H1 (cell line): ENCODE measurements at regions not wholly inside any gene's neighbourhood (a gene's known extent, or its start where the extent isn't known, plus 50 kb on each side); places are given as distances from the start of the nearest gene placed in this dataset.

Source experiments
- CTCF ChIA-PET: fragments of 300-600 bp; sonication (Branson Sonifier 250); formaldehyde crosslinking; loops from one replicate; lab custom pipeline; 2021; ENCODE audit not compliant: partially characterized antibody; lab: Charles Lee
- POLR2A ChIA-PET: fragments of 300-600 bp; sonication (Branson Sonifier 250); formaldehyde crosslinking; loops from one replicate; lab custom pipeline; 2021; ENCODE audit warnings: inconsistent platforms; ENCODE audit not compliant: partially characterized antibody; lab: Charles Lee
- DNase-seq, 2 experiments: peaks; one replicate each; pipeline versions ENCODE4 v3.0.0 to v3.0.0-alpha.2; 2010 to 2022; ENCODE audit warnings: low spot score in 2 of 2, low read depth in 1 of 2, mixed read lengths in 1 of 2
- FAIRE-seq: peaks from 2 replicates; lab custom pipeline; 2011; peaks lifted over from hg19 to GRCh38; lab: Jason Lieb, UNC
- H2AFZ ChIP-seq: 2 replicates; pipeline ENCODE4 v1.8.1; 2012; ENCODE audit warnings: low read length, inconsistent platforms
- H2AK5ac ChIP-seq: 2 replicates; pipeline ENCODE4 v1.6.1; 2013; ENCODE audit warnings: low read depth, low read length
- H2BK120ac ChIP-seq: replicated peaks from 2 replicates; pipeline ENCODE3; 2013; ENCODE audit warnings: low read depth, low read length, inconsistent platforms
- H2BK12ac ChIP-seq: 2 replicates; pipeline ENCODE4 v1.6.1; 2013; ENCODE audit warnings: low read depth, low read length
- H2BK15ac ChIP-seq: 2 replicates; pipeline ENCODE4 v1.6.1; 2013; ENCODE audit warnings: low read length
- H2BK20ac ChIP-seq: 2 replicates; pipeline ENCODE4 v1.6.1; 2013; ENCODE audit warnings: low read length
- H2BK5ac ChIP-seq: 2 replicates; pipeline ENCODE4 v1.6.1; 2013; ENCODE audit warnings: low read depth, low read length
- H3K14ac ChIP-seq: 2 replicates; pipeline ENCODE4 v1.6.1; 2013; ENCODE audit warnings: inconsistent platforms; ENCODE audit not compliant: insufficient read length
- H3K18ac ChIP-seq: 2 replicates; pipeline ENCODE4 v1.6.1; 2013; ENCODE audit warnings: low read length; ENCODE audit errors: extremely low read depth
- H3K23ac ChIP-seq: 2 replicates; pipeline ENCODE4 v1.6.1; 2013; ENCODE audit warnings: inconsistent platforms; ENCODE audit not compliant: insufficient read length
- H3K23me2 ChIP-seq: 2 replicates; pipeline ENCODE4 v1.6.1; 2013; ENCODE audit warnings: low read depth, low read length
- H3K27ac ChIP-seq: 2 replicates; pipeline ENCODE4 v1.6.1; 2011; ENCODE audit warnings: low read depth, low read length, inconsistent platforms
- H3K27me3 ChIP-seq, 4 experiments: replicated peaks in 1 of 4; 1 replicate in 1 of 4; 2 replicates in 3 of 4; pipeline versions ENCODE4 v1.6.1 to v1.8.1; 2011 to 2013; ENCODE audit warnings: low read length in 3 of 4, mild to moderate bottlenecking in 3 of 4, inconsistent platforms in 2 of 4, mixed read lengths in 2 of 4, moderate library complexity in 1 of 4; ENCODE audit not compliant: control insufficient read depth in 3 of 4, insufficient read depth in 3 of 4; ENCODE audit errors: extremely low read depth in 1 of 4
- H3K36me3 ChIP-seq, 4 experiments: 2 replicates each; pipeline versions ENCODE4 v1.6.1 to v1.8.1; 2011 to 2013; ENCODE audit warnings: mild to moderate bottlenecking in 4 of 4, low read length in 3 of 4, moderate library complexity in 2 of 4, control low read depth in 1 of 4, inconsistent platforms in 1 of 4; ENCODE audit not compliant: insufficient read depth in 4 of 4, control insufficient read depth in 2 of 4
- H3K4ac ChIP-seq: replicated peaks from 2 replicates; pipeline ENCODE3; 2013; ENCODE audit warnings: low read length, low read depth, mixed read lengths, inconsistent platforms; ENCODE audit not compliant: insufficient read length
- H3K4me1 ChIP-seq, 4 experiments: replicated peaks in 1 of 4; 1 replicate in 1 of 4; 2 replicates in 3 of 4; pipeline versions ENCODE4 v1.6.1 to v1.8.1; 2011 to 2013; ENCODE audit warnings: low read length in 3 of 4, inconsistent platforms in 2 of 4, mixed read lengths in 1 of 4; ENCODE audit not compliant: insufficient read depth in 4 of 4, control insufficient read depth in 3 of 4
- H3K4me2 ChIP-seq, 2 experiments: 2 replicates each; pipeline versions ENCODE4 v1.6.1 to v1.8.1; 2011 to 2013; ENCODE audit warnings: low read depth in 2 of 2, low read length in 2 of 2, control low read depth in 1 of 2, inconsistent platforms in 1 of 2, mild to moderate bottlenecking in 1 of 2; ENCODE audit not compliant: insufficient read depth in 1 of 2
- H3K4me3 ChIP-seq, 4 experiments: fragments of 200-600, 300-600 bp in 1 of 4; sonication (generic), shearing (Covaris generic), sonication (Bioruptor Twin) in 1 of 4; 2 replicates each; pipeline versions ENCODE4 v1.5.1 to v1.8.1; 2011 to 2016; ENCODE audit warnings: low read length in 4 of 4, low read depth in 3 of 4, control low read depth in 2 of 4, inconsistent platforms in 2 of 4, mild to moderate bottlenecking in 2 of 4, mixed read lengths in 1 of 4, moderate library complexity in 1 of 4; ENCODE audit not compliant: insufficient read depth in 2 of 4; ENCODE audit errors: extremely low read depth in 1 of 4
- H3K56ac ChIP-seq: replicated peaks from 2 replicates; pipeline ENCODE3; 2013; ENCODE audit warnings: low read depth, mild to moderate bottlenecking, mixed read lengths, low read length, inconsistent platforms; ENCODE audit not compliant: insufficient read length
- H3K79me1 ChIP-seq: 2 replicates; pipeline ENCODE4 v1.6.1; 2013; ENCODE audit warnings: low read depth, low read length, control low read depth
- H3K79me2 ChIP-seq, 2 experiments: 2 replicates each; pipeline versions ENCODE4 v1.6.1 to v1.8.1; 2012 to 2013; ENCODE audit warnings: low read length in 2 of 2, mild to moderate bottlenecking in 2 of 2, inconsistent platforms in 1 of 2; ENCODE audit not compliant: insufficient read depth in 2 of 2, control insufficient read depth in 1 of 2
- H3K9ac ChIP-seq, 4 experiments: replicated peaks in 1 of 4; 1 replicate in 1 of 4; 2 replicates in 3 of 4; pipeline versions ENCODE4 v1.6.1 to v1.8.1; 2011 to 2013; ENCODE audit warnings: low read depth in 3 of 4, low read length in 3 of 4, control low read depth in 2 of 4, mild to moderate bottlenecking in 2 of 4, moderate library complexity in 2 of 4, inconsistent platforms in 1 of 4; ENCODE audit errors: extremely low read depth in 1 of 4
- H3K9me3 ChIP-seq, 2 experiments: 2 replicates each; pipeline versions ENCODE4 v1.6.1 to v1.8.1; 2012 to 2013; ENCODE audit warnings: mild to moderate bottlenecking in 2 of 2, moderate library complexity in 2 of 2, control low read depth in 1 of 2, inconsistent platforms in 1 of 2, low read depth in 1 of 2, low read length in 1 of 2, mixed read lengths in 1 of 2; ENCODE audit not compliant: insufficient read depth in 2 of 2
- H4K20me1 ChIP-seq, 2 experiments: replicated peaks in 1 of 2; 2 replicates each; pipeline versions ENCODE3 to v1.8.1; 2011 to 2013; ENCODE audit warnings: inconsistent platforms in 2 of 2, low read length in 2 of 2, mild to moderate bottlenecking in 1 of 2; ENCODE audit not compliant: insufficient read depth in 2 of 2, control insufficient read depth in 1 of 2
- H4K5ac ChIP-seq: 2 replicates; pipeline ENCODE4 v1.6.1; 2013; ENCODE audit warnings: low read length, low read depth, mixed read lengths, inconsistent platforms; ENCODE audit not compliant: insufficient read length
- H4K8ac ChIP-seq: 2 replicates; pipeline ENCODE4 v1.8.0; 2013; ENCODE audit warnings: mild to moderate bottlenecking, moderate library complexity, low read length, inconsistent platforms; ENCODE audit not compliant: insufficient read depth; ENCODE audit errors: extremely low read depth
- H4K91ac ChIP-seq: replicated peaks from 2 replicates; pipeline ENCODE3; 2013; ENCODE audit warnings: low read length, mixed read lengths, inconsistent platforms; ENCODE audit not compliant: insufficient read length
- RAD21 ChIP-seq, 2 experiments: IDR thresholded peaks in 1 of 2; conservative IDR thresholded peaks in 1 of 2; 2 replicates each; pipeline ENCODE4 v1.6.1; 2011; ENCODE audit warnings: low read depth in 2 of 2, low read length in 2 of 2, improper control_type of control experiment in 1 of 2, inconsistent platforms in 1 of 2, mild to moderate bottlenecking in 1 of 2, moderate library complexity in 1 of 2
- TF ChIP-seq, protein P1 (sequence below): IDR thresholded peaks from 2 replicates; pipeline ENCODE4 v1.6.1; 2012; ENCODE audit warnings: low read length, inconsistent platforms
- TF ChIP-seq, protein P2 (sequence below), 3 experiments: IDR thresholded peaks; 1 replicate in 2 of 3; 2 replicates in 1 of 3; pipeline versions ENCODE4 v1.5.1 to v1.6.1; 2011; ENCODE audit warnings: low read length in 3 of 3, mild to moderate bottlenecking in 3 of 3, inconsistent platforms in 2 of 3, low read depth in 1 of 3, moderate library complexity in 1 of 3; ENCODE audit not compliant: insufficient read depth in 1 of 3; ENCODE audit errors: control extremely low read depth in 1 of 3

DNA sequence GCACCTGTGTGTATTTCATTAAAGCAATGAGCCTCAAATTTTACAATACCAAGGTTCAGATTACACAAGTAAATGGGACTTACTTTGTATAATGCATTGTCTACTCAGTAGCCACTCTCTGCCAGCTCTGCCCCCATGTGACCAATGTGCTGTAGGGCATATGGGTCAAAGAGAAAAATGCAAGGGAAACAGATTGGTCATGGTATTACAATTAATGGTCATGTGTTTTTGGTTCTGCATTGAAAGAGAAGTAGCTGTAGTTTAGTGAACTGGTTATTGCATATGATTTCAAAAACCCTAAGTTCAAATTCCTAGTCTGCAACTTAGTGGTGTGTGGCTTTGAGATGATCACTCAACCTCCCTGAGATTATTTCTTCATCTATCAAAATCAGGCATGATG is 545.4 kb downstream of the SUCLA2 start:
- Histone ChIP-seq H3K4me1 (peaks cover 0 to 4% (median 2%) of the 10 kb centered on the region in 4 experiments; a peak in 5 of 7 replicates), H2BK20ac (no peak overlapping the region), H2BK5ac (no peak overlapping the region), H3K23me2 (no peaks in the 10 kb centered on the region), H4K91ac (no peak overlapping the region), H3K4me3 (no peak overlapping the region), H3K9ac (no peak overlapping the region), H3K18ac (no peak overlapping the region), H3K14ac (no peak overlapping the region), H2AK5ac (no peak overlapping the region), H3K4me2 (no peak overlapping the region), H4K20me1 (no peaks in the 10 kb centered on the region), H4K5ac (no peak overlapping the region), H3K79me1 (no peaks in the 10 kb centered on the region), H3K4ac (no peak overlapping the region), H3K9me3 (no peaks in the 10 kb centered on the region), H4K8ac (no peak overlapping the region), H3K27ac (no peak overlapping the region), H2BK12ac (no peak overlapping the region), H2BK15ac (no peak overlapping the region), H3K23ac (no peak overlapping the region), H3K36me3 (no peaks in the 10 kb centered on the region), H2AFZ (no peak overlapping the region), H2BK120ac (no peak overlapping the region), H3K27me3 (no peaks in the 10 kb centered on the region), H3K56ac (no peak overlapping the region), H3K79me2 (no peaks in the 10 kb centered on the region)
- FAIRE-seq: no peak
- POLR2A ChIA-PET: no interaction called here
- CTCF ChIA-PET: interaction anchor here (0.8 to 1.6 kb wide), 7 partner anchors 8 to 584 kb away, joined by 3 to 4 read pairs (median 3); no protein-coding TSS in a partner anchor
- no peak for DNase-seq
- TF ChIP-seq RAD21 (IDR thresholded peaks at IDR 0.05 in 1 of 2, conservative IDR thresholded peaks at IDR 0.05 in 1 of 2; ENCODE audit: low read depth in 2 of 2, low read length in 2 of 2): peak; percentile 35 to 48; a peak in 3 of 4 replicates
- TF ChIP-seq, protein P1, sequence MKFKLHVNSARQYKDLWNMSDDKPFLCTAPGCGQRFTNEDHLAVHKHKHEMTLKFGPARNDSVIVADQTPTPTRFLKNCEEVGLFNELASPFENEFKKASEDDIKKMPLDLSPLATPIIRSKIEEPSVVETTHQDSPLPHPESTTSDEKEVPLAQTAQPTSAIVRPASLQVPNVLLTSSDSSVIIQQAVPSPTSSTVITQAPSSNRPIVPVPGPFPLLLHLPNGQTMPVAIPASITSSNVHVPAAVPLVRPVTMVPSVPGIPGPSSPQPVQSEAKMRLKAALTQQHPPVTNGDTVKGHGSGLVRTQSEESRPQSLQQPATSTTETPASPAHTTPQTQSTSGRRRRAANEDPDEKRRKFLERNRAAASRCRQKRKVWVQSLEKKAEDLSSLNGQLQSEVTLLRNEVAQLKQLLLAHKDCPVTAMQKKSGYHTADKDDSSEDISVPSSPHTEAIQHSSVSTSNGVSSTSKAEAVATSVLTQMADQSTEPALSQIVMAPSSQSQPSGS: no peak
- TF ChIP-seq, protein P2, sequence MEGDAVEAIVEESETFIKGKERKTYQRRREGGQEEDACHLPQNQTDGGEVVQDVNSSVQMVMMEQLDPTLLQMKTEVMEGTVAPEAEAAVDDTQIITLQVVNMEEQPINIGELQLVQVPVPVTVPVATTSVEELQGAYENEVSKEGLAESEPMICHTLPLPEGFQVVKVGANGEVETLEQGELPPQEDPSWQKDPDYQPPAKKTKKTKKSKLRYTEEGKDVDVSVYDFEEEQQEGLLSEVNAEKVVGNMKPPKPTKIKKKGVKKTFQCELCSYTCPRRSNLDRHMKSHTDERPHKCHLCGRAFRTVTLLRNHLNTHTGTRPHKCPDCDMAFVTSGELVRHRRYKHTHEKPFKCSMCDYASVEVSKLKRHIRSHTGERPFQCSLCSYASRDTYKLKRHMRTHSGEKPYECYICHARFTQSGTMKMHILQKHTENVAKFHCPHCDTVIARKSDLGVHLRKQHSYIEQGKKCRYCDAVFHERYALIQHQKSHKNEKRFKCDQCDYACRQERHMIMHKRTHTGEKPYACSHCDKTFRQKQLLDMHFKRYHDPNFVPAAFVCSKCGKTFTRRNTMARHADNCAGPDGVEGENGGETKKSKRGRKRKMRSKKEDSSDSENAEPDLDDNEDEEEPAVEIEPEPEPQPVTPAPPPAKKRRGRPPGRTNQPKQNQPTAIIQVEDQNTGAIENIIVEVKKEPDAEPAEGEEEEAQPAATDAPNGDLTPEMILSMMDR (IDR thresholded peaks at IDR 0.05; ENCODE audit: control extremely low read depth in 1 of 3, insufficient read depth in 1 of 3, low read depth in 1 of 3, low read length in 3 of 3): peak in 2 of 3 experiments; percentile 28 to 38; a peak in 1 of 4 replicates
